ENCODE measurements at regions not wholly inside any gene's neighbourhood (a gene's known extent, or its start where the extent isn't known, plus 50 kb on each side); places are given as distances from the start of the nearest gene placed in this dataset.
"Not testable (repeated sequence)": the region's sequence is repeated elsewhere in the genome, so short reads cannot be mapped to it uniquely, and the experiment has no call there.

GRCh38 chr14:105718787-105719186 is 192.4 kb downstream of the TMEM121 start:
- DNase-seq = not testable (repeated sequence)

GRCh38 chr14:105720106-105720505 is 193.7 kb downstream of the TMEM121 start:
- not testable (repeated sequence) for DNase-seq

GRCh38 chr14:105720852-105721601 is 194.6 kb downstream of the TMEM121 start:
- DNase-seq = not testable (repeated sequence)

- DNase-seq = not testable (repeated sequence)
These were observed 195.2 kb downstream of the TMEM121 start for GRCh38 chr14:105721602-105721970.

GRCh38 chr14:105721996-105722709 is 195.8 kb downstream of the TMEM121 start:
- not testable (repeated sequence) for DNase-seq

GRCh38 chr14:105723271-105723670 is 196.9 kb downstream of the TMEM121 start:
- not testable (repeated sequence) for DNase-seq

- DNase-seq = not testable (repeated sequence)
These were observed 197.4 kb downstream of the TMEM121 start for GRCh38 chr14:105723776-105724175.

- DNase-seq = not testable (repeated sequence)
These were observed 203.5 kb downstream of the TMEM121 start for GRCh38 chr14:105729825-105730368.

- DNase-seq = not testable (repeated sequence)
These were observed 204.3 kb downstream of the TMEM121 start for GRCh38 chr14:105730731-105731130.

GRCh38 chr14:105731221-105731985 is 205.0 kb downstream of the TMEM121 start:
- not testable (repeated sequence) for DNase-seq

GRCh38 chr14:105733081-105734065 is 207.0 kb downstream of the TMEM121 start:
- DNase-seq = no peak

- not testable (repeated sequence) for DNase-seq
These were observed 207.9 kb downstream of the TMEM121 start for GRCh38 chr14:105734241-105734640.

- not testable (repeated sequence) for DNase-seq
These were observed 209.9 kb downstream of the TMEM121 start for GRCh38 chr14:105736331-105736730.

- DNase-seq = no peak
These were observed 211.3 kb downstream of the TMEM121 start for GRCh38 chr14:105737504-105738246.

- DNase-seq = no peak
These were observed 212.3 kb downstream of the TMEM121 start for GRCh38 chr14:105738638-105739037.

GRCh38 chr14:105739331-105740102 is 213.1 kb downstream of the TMEM121 start:
- DNase-seq = no peak

- not testable (repeated sequence) for DNase-seq
These were observed 213.9 kb downstream of the TMEM121 start for GRCh38 chr14:105740272-105740671.

GRCh38 chr14:105740961-105741360 is 214.6 kb downstream of the TMEM121 start:
- not testable (repeated sequence) for DNase-seq

- not testable (repeated sequence) for DNase-seq
These were observed 215.5 kb downstream of the TMEM121 start for GRCh38 chr14:105741707-105742530.

All from right forelimb (tissue), 1 donor.